WTC11 (cell line): ENCODE measurements at regions not wholly inside any gene's neighbourhood (a gene's known extent, or its start where the extent isn't known, plus 50 kb on each side); places are given as distances from the start of the nearest gene placed in this dataset.

ENCODE experiments used
- ATAC-seq: fragments of 200-7000 bp; cut with Tn5 transposase; 2 replicates; pipeline ENCODE4 v1.10.0; 2021; ENCODE audit warnings: mild to moderate bottlenecking, moderate library complexity
- CTCF ChIA-PET: fragments of 300-600 bp; sonication (Branson Sonifier 250); formaldehyde crosslinking; loops from one replicate; lab custom pipeline; 2021; ENCODE audit warnings: antibody characterized with exemption; lab: Charles Lee
- POLR2A ChIA-PET: fragments of 350-600 bp; sonication (Branson Sonifier 250); formaldehyde crosslinking; loops from one replicate; lab custom pipeline; 2021; ENCODE audit warnings: antibody characterized with exemption; lab: Charles Lee
- DNase-seq: peaks from one replicate; pipeline ENCODE4 v3.0.0; 2021; ENCODE audit warnings: low spot score
- H3K27ac Mint-ChIP-seq: 2 replicates; pipeline ENCODE4 v1.8.0; 2021; ENCODE audit warnings: mixed read lengths
- H3K27me3 Mint-ChIP-seq: 2 replicates; pipeline ENCODE4 v1.8.0; 2021; ENCODE audit warnings: low read depth, mild to moderate bottlenecking, moderate library complexity, mixed read lengths
- H3K36me3 Mint-ChIP-seq: 2 replicates; pipeline ENCODE4 v1.8.0; 2021; ENCODE audit warnings: mixed read lengths
- H3K4me1 Mint-ChIP-seq: 2 replicates; pipeline ENCODE4 v1.8.0; 2022; ENCODE audit warnings: mixed read lengths
- H3K4me3 Mint-ChIP-seq: 2 replicates; pipeline ENCODE4 v1.8.0; 2021; ENCODE audit warnings: mild to moderate bottlenecking, moderate library complexity, mixed read lengths
- H3K9me3 Mint-ChIP-seq: 2 replicates; pipeline ENCODE4 v1.8.0; 2021; ENCODE audit warnings: mixed read lengths
- FOXJ3 ChIP-seq: sonication (generic); formaldehyde crosslinking; IDR thresholded peaks from 2 replicates; pipeline ENCODE4 v1.9.0; 2021; ENCODE audit warnings: missing genetic modification reagents, mild to moderate bottlenecking, borderline replicate concordance
- FOXK1 ChIP-seq: sonication (generic); formaldehyde crosslinking; IDR thresholded peaks from 2 replicates; pipeline ENCODE4 v1.8.0; 2022; ENCODE audit warnings: mild to moderate bottlenecking, moderate library complexity, missing genetic modification reagents
- FOXP1 ChIP-seq: sonication (generic); formaldehyde crosslinking; IDR thresholded peaks from 2 replicates; pipeline ENCODE4 v1.8.0; 2022; ENCODE audit warnings: missing genetic modification reagents, mild to moderate bottlenecking, moderate library complexity, borderline replicate concordance
- JAZF1 ChIP-seq: fragments of 250-450 bp; sonication (Bioruptor Pico); IDR thresholded peaks from 2 replicates; pipeline ENCODE4 v1.9.0; 2021; ENCODE audit warnings: moderate library complexity, mild to moderate bottlenecking, inconsistent platforms
- JUN ChIP-seq: sonication (generic); formaldehyde crosslinking; IDR thresholded peaks from 2 replicates; pipeline ENCODE4 v1.8.0; 2023; ENCODE audit warnings: mild to moderate bottlenecking, missing genetic modification reagents
- KAT7 ChIP-seq: sonication (generic); formaldehyde crosslinking; IDR thresholded peaks from 2 replicates; pipeline ENCODE4 v1.8.1; 2023; ENCODE audit warnings: missing genetic modification reagents, mild to moderate bottlenecking, borderline replicate concordance
- MYBL2 ChIP-seq: sonication (generic); formaldehyde crosslinking; IDR thresholded peaks from 2 replicates; pipeline ENCODE4 v1.8.1; 2023; ENCODE audit warnings: mild to moderate bottlenecking, moderate library complexity, missing genetic modification reagents
- PRRX2 ChIP-seq: fragments of 250-450 bp; sonication (Bioruptor Pico); IDR thresholded peaks from 2 replicates; pipeline ENCODE4 v1.8.0; 2021; ENCODE audit warnings: mild to moderate bottlenecking
- RELA ChIP-seq: sonication (generic); formaldehyde crosslinking; IDR thresholded peaks from 2 replicates; pipeline ENCODE4 v1.8.1; 2022; ENCODE audit warnings: missing genetic modification reagents, mild to moderate bottlenecking, borderline replicate concordance
- ZNF138 ChIP-seq: sonication (generic); formaldehyde crosslinking; conservative IDR thresholded peaks from 2 replicates; pipeline ENCODE4 v1.8.1; 2022; ENCODE audit warnings: mild to moderate bottlenecking, moderate library complexity, missing genetic modification reagents
- ZNF232 ChIP-seq: sonication (generic); formaldehyde crosslinking; IDR thresholded peaks from 2 replicates; pipeline ENCODE4 v1.8.0; 2022; ENCODE audit warnings: mild to moderate bottlenecking, missing genetic modification reagents
- ZNF317 ChIP-seq: sonication (generic); formaldehyde crosslinking; IDR thresholded peaks from 2 replicates; pipeline ENCODE4 v1.8.1; 2023; ENCODE audit warnings: low read depth, mild to moderate bottlenecking, moderate library complexity, missing genetic modification reagents, borderline replicate concordance
- ZNF423 ChIP-seq: fragments of 250-450 bp; sonication (Bioruptor Pico); IDR thresholded peaks from 2 replicates; pipeline ENCODE4 v2.1.2; 2022; ENCODE audit warnings: mild to moderate bottlenecking, moderate library complexity
- ZNF425 ChIP-seq: fragments of 250-450 bp; sonication (Bioruptor Pico); conservative IDR thresholded peaks from 2 replicates; pipeline ENCODE4 v1.9.0; 2021; ENCODE audit warnings: mild to moderate bottlenecking
- ZSCAN18 ChIP-seq: fragments of 250-450 bp; sonication (Bioruptor Pico); IDR thresholded peaks from 2 replicates; pipeline ENCODE4 v2.1.2; 2022; ENCODE audit warnings: mild to moderate bottlenecking, moderate library complexity
- TF ChIP-seq, protein P1 (sequence below): sonication (generic); formaldehyde crosslinking; IDR thresholded peaks from 2 replicates; pipeline ENCODE4 v1.8.1; 2022; ENCODE audit warnings: low read depth, mild to moderate bottlenecking, moderate library complexity, missing genetic modification reagents, borderline replicate concordance
- TF ChIP-seq, protein P2 (sequence below): sonication (generic); formaldehyde crosslinking; IDR thresholded peaks from 2 replicates; pipeline ENCODE4 v1.8.1; 2022; ENCODE audit warnings: mild to moderate bottlenecking, missing genetic modification reagents, moderate library complexity, borderline replicate concordance
- TF ChIP-seq, protein P3 (sequence below): fragments of 250-450 bp; sonication (Bioruptor Pico); IDR thresholded peaks from 2 replicates; pipeline ENCODE4 v1.9.0; 2021; ENCODE audit warnings: mild to moderate bottlenecking
- TF ChIP-seq, protein P4 (sequence below): sonication (generic); formaldehyde crosslinking; IDR thresholded peaks from 2 replicates; pipeline ENCODE4 v1.8.1; 2022; ENCODE audit warnings: low read depth, missing genetic modification reagents, borderline replicate concordance
- TF ChIP-seq, protein P5 (sequence below): sonication (generic); formaldehyde crosslinking; IDR thresholded peaks from 2 replicates; pipeline ENCODE4 v1.8.0; 2023; ENCODE audit warnings: missing genetic modification reagents

DNA sequence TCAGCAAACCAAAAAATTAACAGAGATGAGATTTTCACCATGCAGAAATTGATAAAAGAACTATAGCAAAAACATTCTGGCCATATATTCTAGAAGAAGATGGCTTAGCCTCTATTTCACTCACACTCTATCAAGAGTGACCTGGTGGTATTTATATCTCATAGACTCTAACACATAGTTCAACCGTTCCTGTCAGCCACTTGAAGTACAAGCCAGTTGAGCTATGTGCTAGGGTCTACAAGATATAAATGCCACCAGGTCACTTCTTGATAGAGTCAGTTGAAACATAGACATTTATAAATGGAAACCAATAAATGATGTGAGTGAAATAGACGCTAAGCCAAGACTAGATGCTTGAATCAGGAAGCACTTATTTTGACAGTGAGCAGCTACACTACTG lies 836.7 kb upstream of the EPHA5 start:
- Mint-ChIP-seq H3K36me3 (0 out of 2 replicates have a peak, but pooled peaks cover 2% of the 10 kb centered on the region), H3K9me3 (peaks cover 12% of the 10 kb centered on the region), H3K27ac (no peak overlapping the region), H3K27me3 (no peaks in the 10 kb centered on the region), H3K4me1 (no peaks in the 10 kb centered on the region), H3K4me3 (no peak overlapping the region)
- CTCF ChIA-PET, result no interaction called here
- DNase-seq (no peak), ATAC-seq (no peak)
- POLR2A ChIA-PET, result no interaction called here
- no peak for TF ChIP-seq ZNF423 (CRISPR knock-in tag)
- no peak for TF ChIP-seq JUN (CRISPR knock-in tag)
- no peak for TF ChIP-seq MYBL2 (CRISPR knock-in tag)
- TF ChIP-seq PRRX2 (CRISPR knock-in tag), result no peak
- TF ChIP-seq, protein P1, sequence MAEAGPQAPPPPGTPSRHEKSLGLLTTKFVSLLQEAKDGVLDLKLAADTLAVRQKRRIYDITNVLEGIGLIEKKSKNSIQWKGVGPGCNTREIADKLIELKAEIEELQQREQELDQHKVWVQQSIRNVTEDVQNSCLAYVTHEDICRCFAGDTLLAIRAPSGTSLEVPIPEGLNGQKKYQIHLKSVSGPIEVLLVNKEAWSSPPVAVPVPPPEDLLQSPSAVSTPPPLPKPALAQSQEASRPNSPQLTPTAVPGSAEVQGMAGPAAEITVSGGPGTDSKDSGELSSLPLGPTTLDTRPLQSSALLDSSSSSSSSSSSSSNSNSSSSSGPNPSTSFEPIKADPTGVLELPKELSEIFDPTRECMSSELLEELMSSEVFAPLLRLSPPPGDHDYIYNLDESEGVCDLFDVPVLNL (CRISPR knock-in tag), result no peak
- TF ChIP-seq JAZF1 (CRISPR knock-in tag), result no peak
- no peak for TF ChIP-seq FOXK1 (CRISPR knock-in tag)
- no peak for TF ChIP-seq KAT7 (CRISPR knock-in tag)
- TF ChIP-seq, protein P2, sequence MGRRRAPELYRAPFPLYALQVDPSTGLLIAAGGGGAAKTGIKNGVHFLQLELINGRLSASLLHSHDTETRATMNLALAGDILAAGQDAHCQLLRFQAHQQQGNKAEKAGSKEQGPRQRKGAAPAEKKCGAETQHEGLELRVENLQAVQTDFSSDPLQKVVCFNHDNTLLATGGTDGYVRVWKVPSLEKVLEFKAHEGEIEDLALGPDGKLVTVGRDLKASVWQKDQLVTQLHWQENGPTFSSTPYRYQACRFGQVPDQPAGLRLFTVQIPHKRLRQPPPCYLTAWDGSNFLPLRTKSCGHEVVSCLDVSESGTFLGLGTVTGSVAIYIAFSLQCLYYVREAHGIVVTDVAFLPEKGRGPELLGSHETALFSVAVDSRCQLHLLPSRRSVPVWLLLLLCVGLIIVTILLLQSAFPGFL, result no peak
- no peak for TF ChIP-seq ZNF232 (CRISPR knock-in tag)
- TF ChIP-seq, protein P3, sequence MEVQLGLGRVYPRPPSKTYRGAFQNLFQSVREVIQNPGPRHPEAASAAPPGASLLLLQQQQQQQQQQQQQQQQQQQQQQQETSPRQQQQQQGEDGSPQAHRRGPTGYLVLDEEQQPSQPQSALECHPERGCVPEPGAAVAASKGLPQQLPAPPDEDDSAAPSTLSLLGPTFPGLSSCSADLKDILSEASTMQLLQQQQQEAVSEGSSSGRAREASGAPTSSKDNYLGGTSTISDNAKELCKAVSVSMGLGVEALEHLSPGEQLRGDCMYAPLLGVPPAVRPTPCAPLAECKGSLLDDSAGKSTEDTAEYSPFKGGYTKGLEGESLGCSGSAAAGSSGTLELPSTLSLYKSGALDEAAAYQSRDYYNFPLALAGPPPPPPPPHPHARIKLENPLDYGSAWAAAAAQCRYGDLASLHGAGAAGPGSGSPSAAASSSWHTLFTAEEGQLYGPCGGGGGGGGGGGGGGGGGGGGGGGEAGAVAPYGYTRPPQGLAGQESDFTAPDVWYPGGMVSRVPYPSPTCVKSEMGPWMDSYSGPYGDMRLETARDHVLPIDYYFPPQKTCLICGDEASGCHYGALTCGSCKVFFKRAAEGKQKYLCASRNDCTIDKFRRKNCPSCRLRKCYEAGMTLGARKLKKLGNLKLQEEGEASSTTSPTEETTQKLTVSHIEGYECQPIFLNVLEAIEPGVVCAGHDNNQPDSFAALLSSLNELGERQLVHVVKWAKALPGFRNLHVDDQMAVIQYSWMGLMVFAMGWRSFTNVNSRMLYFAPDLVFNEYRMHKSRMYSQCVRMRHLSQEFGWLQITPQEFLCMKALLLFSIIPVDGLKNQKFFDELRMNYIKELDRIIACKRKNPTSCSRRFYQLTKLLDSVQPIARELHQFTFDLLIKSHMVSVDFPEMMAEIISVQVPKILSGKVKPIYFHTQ (CRISPR knock-in tag), result no peak
- no peak for TF ChIP-seq FOXP1 (CRISPR knock-in tag)
- no peak for TF ChIP-seq ZNF138 (CRISPR knock-in tag)
- no peak for TF ChIP-seq FOXJ3 (CRISPR knock-in tag)
- TF ChIP-seq, protein P4, sequence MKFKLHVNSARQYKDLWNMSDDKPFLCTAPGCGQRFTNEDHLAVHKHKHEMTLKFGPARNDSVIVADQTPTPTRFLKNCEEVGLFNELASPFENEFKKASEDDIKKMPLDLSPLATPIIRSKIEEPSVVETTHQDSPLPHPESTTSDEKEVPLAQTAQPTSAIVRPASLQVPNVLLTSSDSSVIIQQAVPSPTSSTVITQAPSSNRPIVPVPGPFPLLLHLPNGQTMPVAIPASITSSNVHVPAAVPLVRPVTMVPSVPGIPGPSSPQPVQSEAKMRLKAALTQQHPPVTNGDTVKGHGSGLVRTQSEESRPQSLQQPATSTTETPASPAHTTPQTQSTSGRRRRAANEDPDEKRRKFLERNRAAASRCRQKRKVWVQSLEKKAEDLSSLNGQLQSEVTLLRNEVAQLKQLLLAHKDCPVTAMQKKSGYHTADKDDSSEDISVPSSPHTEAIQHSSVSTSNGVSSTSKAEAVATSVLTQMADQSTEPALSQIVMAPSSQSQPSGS (CRISPR knock-in tag), result no peak
- no peak for TF ChIP-seq ZNF317 (CRISPR knock-in tag)
- TF ChIP-seq ZNF425 (CRISPR knock-in tag), result no peak
- TF ChIP-seq RELA (CRISPR knock-in tag), result no peak
- TF ChIP-seq, protein P5, sequence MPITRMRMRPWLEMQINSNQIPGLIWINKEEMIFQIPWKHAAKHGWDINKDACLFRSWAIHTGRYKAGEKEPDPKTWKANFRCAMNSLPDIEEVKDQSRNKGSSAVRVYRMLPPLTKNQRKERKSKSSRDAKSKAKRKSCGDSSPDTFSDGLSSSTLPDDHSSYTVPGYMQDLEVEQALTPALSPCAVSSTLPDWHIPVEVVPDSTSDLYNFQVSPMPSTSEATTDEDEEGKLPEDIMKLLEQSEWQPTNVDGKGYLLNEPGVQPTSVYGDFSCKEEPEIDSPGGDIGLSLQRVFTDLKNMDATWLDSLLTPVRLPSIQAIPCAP (CRISPR knock-in tag), result no peak
- TF ChIP-seq ZSCAN18 (CRISPR knock-in tag), result no peak
- TF ChIP-seq, all 79 proteins: peak for 0
